ENCODE measurements at regions not wholly inside any gene's neighbourhood (a gene's known extent, or its start where the extent isn't known, plus 50 kb on each side); places are given as distances from the start of the nearest gene placed in this dataset.
"Not testable (repeated sequence)": the region's sequence is repeated elsewhere in the genome, so short reads cannot be mapped to it uniquely, and the experiment has no call there.

DNA sequence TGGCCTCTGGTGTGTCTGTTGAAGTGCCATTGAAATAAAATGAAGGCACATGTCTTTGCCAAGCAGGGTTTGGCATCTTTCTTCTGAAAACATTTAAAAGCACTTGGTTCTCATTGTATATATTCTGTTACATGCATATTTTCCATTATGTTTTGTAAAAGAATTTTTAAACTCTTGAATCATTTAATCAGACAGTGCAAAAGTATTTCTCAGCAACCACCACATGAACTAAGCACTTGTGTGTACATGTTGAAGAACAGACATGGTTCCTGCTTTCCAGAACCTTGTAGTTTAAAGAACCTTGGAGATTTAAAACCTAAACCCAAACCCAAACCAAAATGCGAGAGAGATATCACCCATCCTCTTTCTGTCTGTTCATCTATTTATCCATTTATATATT lies 220.3 kb upstream of the GIMD1 start:
- DNase-seq: no peak

DNA sequence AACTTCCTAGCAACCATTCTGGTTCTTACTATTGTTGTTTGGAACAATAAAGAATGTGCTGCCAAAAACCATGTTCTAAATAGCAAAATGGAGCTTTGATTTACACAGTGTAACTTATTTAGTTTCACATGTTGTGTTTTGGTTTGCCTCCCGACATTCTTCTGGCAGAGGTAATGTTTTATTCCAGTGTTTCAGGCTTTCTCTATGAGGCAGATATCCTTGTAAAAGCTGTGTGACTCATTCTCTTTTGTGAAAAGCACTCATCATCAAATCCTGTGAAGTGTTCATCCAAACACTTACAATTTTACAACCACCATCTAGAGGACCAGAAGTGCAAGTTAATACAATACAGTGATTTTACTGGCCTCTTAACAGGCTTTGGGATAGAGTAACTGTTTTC lies 219.0 kb upstream of the GIMD1 start:
- DNase-seq: no peak

DNA sequence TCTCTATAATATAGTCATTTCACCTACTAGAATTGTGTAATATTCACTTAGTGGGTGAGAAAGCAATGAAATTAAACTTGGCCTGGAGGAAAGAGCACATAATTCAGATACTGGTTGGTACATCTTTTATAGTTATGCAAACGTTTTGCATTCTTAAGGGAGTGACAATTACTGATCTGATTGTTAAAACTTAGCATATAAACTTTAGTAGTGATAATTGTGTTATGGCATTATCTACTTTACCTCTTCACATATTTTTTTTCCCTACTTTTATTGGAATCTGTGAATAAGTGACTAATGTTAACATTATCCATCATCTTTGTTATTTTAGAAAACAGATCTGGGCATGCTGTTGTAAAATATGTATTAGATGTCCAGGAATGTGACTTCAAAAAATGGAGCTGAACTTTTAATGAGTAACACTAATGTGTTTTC lies 217.4 kb upstream of the GIMD1 start:
- no peak for DNase-seq

DNA sequence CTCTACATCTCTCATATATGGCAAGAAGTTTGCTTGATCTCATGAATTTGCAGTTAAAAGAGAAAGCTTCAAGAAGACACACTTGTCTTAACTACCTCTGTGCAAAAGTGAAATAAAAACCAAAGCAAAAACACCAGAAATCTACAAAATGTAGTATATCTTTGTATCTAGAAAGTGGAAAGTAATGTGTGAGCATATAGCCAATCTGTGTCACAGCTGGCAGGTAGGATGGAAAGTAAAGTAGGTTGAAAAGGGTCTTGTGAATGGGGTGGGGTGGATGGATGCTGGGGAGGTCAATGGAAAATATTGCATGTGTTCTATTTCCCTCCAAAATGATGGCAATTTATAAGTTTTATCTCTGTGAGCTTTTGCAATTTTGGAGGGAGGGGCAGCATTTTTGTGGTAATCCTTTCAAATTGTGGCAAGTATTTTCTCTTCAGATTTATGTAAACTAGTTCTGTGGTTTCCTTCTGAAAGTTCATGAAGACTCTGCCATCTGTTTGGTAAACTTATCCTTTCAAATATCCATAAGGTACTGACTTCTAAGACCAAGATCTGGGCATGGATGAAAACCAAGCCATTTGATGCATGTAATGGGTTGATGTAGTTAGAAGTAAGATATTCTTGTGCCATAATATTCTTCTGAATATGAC lies 215.9 kb upstream of the GIMD1 start:
- DNase-seq: no peak

DNA sequence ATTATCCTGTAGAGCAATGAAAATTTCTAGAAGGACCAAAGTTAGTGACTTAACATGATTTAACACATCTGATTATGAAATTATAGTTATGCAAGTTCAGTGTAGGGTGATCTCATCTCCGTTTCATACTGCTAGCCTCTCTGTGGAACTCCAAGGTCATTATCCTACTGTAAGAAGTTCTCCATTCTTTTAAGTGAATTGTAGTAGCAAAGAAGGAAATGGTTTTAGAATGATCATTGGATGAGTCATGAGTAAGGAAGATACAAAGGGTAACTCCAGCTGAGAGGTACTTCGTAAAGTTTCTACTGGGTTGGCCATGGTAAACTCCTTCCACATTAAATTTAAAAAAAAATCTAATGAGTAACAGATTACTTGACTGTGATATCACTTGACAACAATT lies 215.0 kb upstream of the GIMD1 start:
- DNase-seq: no peak

DNA sequence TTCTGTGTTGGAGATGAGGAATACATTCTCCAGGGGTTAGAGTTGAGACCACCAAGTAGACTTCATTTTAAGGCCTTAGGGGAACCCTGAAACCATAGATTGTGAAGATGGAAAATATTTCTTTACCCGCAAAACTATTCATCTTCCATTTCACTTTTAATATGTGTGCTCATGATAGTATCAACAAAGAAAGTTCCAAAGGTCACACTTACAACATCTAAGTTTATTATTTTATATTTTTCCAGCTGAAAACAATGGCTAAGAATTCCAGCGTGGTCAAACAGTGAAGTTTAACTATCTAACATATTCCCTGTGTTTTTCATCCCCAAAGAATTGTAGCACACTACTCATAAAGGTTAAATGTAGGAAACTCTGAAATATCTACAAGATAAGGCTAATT lies 214.5 kb upstream of the GIMD1 start:
- DNase-seq: no peak

DNA sequence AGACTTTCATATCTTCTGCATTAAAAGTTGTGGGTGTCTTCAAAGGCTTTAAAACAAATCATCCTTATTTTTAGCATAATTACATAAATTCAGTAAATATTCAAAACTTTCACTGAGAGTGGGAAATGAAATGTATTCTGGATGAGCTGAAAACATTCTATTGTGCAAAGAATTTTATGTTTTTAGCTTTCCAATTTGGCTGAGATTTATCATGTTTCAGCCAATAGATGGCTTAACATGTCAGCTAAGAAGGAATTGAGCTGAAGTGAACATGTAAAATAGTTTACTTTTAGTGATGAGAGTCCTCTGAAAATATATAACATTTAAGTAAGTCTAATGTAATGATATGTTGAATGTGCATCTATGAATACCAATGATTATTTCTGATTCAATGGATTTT lies 213.5 kb upstream of the GIMD1 start:
- no peak for DNase-seq

DNA sequence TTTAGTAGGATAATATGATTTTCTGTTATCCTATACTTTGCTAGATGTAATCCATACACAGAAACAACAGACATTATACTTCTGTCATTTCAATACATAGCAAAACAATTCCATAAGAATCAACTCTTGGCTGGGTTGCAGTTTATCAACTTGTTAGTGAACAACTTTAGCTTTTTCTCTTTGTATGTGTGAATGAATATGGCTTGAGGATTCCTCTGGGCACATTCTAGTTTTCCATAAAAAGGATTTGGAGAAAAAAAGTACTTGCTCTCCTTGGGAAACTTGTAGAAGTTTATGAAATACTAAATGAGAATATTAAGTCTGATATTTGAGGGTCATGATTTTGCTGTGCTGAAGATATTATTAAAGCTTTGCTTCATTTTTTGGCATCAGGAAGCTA lies 210.7 kb upstream of the GIMD1 start:
- no peak for DNase-seq

DNA sequence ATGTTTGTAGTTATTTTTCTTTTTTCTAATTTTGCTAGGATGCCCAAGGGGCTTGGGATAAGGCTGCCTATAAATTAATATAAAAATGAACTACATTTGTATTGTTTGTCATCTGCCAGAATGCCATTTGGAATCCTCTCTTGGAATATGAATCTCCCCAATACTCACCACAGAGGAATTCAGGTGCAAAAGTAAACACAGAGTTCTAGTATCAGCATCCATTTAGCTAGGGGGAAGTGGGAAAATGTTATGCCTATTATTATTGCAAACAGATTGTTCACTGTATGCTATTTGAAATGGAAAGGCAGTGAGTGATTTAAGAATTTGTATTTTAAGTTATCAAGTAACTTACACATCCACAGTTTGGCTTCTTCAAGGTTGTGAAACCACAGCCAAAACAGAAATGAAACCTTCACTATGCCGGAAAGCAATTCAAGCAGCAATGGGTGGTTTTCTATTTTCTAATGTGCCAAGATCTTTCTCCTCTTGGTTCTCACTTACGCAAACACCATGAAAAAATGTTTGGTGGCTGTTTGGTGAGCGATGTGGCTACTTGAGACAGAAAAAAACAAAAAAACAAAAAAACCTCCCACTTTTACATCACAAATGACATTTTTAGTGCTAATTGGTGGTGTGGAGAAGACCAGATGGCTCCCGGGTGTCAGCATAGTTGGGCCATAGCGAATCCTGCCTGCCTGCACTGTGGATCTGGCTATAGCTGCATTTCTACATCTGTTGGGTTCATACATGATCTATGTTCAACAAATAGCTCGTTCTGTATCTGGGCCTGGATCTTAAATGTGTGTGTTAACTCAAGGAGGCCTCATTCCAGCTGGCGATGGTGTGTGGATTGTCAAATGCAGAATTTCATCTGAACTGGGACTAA lies 200.8 kb upstream of the GIMD1 start:
- DNase-seq: no peak

DNA sequence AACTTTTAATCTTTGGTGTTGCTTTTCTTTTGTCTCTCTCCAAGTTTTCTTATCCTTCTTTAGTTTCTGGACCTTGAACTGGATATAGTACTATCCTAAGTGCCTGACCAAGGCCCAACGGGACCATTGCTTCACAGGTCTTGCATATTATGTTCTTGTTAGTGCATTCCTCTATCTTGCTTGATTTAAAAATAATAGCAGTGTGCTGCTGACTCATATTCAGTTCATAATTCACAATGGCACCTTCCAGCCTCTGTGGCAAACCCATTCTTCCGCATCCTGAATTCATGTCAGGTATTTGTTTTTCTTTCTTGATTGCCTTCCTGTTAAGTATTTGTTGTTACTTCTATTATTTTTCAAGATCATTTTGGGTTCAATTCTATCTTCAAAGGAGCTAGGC lies 197.1 kb upstream of the GIMD1 start:
- no peak for DNase-seq

DNA sequence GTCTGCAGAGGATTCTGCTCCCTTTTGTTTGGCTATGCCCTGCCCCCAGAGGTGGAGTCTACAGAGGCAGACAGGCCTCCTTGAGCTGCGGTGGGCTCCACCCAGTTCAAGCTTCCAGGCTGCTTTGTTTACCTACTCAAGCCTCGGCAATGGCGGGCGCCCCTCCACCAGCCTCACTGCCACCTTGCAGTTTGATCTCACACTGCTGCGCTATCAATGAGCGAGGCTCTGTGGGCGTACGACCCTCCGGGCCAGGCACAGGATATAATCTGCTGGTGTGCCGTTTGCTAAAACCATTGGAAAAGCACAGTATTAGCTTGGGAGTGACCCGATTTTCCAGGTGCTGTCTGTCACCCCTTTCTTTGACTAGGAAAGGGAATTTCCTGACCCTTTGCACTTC lies 195.1 kb upstream of the GIMD1 start:
- DNase-seq: not testable (repeated sequence)

DNA sequence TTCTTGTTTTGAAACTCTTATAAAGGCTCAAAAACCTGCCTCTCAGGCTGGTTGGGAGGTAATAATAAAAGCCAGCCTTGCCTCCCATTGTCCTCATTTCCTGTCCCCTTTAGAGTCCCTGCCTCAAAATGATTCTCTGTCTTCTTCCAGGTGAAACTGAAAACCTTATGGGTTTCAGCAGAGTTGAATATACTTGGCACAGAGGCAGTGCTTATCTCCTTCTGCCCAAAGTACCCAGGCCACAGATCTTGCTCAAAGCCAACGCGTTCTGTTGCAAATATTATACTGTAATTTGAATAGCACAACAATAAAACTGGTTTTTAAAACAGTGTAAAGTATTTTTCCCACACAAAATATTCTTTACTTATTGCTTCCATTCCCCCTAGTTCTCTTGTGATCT lies 183.1 kb upstream of the GIMD1 start:
- no peak for DNase-seq

DNA sequence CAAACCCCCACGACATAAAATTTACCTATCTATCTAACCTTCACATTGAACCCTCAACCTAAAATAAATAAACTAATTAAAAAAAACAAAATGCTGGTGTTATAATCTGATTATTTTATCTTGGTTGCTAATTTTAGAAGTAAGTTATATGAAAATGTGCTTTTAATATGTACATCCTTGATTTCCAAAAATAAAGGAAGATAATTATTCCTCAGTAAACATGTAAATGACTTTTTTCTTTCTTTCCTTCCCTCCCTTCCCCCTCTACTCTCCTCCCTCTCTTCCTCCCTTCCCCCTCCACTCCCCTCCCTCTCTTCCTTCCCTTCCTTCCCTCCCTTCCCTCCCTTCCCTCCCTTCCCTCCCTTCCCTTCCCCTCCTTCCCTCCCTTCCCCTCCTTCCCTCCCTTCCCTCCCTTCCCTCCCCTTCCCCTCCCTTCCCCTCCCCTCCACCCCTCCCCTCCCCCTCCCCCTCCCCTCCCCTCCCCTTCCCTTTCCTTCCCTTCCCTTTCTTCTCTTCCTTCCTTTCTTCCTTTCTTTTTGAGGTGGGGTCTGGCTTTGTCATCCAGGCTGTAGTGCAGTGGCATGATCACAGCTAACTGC lies 180.0 kb upstream of the GIMD1 start:
- no peak for DNase-seq

DNA sequence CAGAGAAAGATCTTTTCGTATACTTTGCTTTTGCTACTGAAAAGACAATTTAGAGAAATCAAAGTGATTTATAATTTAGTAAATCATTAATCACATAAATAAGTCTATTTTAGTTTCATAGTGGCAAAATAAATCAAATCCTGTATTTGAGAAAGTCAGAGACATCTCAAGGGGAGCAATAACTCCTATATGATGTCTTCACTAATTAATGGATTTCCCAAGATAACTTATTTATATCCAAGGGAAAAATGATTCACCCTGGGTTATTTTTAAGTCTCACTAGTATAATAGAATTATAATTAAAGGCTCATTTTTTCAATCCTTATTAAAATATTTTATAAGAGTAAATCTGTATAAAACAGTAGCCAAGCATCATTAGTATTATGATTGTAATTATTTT lies 177.8 kb upstream of the GIMD1 start:
- DNase-seq: no peak

DNA sequence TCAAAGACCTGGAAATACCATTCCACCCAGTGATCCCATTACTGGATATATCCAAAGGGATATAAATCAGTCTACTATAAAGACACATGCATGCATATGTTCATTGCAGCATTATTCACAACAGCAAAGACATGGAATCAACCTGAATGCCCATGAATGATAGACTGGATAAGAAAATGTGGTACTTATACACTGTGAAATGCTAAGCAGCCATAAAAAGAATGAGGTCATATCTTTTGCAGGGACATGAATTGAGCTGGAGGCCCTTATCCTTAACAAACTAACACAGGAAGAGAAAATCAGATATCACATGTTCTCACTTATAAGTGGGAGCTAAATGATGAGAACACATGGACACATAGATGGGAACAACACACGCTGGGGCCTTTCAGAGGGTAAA lies 174.0 kb upstream of the GIMD1 start:
- DNase-seq: not testable (repeated sequence)

DNA sequence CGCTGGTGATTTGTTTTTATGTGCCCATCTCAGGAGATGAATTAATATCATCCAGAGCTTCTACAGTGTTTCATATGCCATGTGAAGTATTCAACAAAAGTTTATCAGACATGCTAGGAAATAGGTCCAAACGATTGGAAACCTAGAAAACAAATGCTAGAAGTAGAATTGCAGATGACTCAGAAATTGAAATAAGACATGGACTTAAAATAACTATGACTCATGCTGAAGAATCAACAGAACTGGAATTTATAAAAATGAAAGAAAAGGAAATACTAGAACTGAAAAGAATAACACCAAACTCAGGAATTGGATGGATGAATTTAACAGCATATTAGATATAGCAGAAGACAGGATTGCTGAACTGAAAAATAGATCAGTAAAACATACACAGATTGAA lies 172.7 kb upstream of the GIMD1 start:
- DNase-seq: no peak

DNA sequence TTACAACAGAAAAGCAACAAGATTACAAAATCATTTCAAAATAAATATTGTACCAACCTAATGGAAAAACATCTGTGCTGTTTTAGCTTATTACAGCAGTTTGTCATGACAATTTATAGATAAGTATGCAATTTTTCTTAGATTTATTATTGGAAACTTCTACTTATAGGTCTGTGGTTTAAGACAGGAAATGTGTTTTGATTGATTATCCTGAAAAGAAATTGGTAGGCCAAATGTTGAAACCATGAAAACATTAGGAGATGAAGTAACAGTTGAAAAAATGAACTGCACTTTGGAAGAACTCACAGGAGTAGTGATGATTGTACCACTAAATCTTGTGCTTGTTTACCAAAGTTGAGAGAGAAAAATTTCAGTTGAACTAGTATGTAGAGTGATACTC lies 162.2 kb upstream of the GIMD1 start:
- DNase-seq: no peak

DNA sequence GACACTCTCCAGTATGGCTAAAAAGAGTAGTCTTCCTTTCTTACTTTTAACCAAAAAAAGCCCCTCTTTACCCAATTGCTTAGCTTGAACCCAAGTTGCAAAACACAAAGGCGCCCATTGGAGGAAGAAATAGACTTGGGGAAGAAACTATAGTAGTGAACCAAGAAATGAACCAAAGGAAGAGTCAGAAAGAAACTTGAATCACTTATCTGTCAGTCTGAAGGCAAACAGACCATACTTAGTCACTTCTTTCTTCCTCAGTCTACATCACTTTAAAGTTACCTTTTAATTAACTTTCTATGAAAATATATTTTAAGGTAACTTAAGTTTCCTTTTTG lies 161.4 kb upstream of the GIMD1 start:
- DNase-seq: no peak

DNA sequence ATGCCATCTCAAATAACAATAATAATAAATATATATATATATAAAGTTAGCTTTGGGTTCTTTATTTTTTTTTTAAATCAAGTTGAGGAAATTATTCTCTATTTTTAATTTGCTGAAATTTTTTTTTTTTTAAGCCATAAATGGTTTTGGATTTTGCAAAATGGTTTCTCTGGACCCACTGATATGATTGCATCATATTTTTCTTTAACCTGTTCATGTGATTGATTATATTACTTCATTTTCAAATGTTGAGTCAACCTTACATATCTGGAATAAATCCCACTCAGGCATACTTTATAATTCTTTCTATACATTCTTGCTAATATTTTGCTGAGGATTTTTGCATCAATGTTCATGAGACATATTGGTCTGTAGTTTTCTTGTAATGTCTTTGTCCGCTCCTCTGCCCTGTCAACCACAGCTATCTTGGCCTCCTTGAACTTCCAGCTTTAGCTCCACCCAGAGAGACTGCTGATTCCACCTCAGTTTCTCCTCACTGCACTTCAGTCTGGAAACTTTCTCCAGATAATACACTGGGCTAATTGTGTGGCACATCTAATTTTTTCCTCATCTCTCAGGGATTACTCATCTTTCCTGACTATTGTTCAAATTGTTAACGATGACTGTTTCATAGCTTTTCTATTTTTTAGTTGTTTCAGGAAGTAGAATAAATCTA lies 160.9 kb upstream of the GIMD1 start:
- no peak for DNase-seq

DNA sequence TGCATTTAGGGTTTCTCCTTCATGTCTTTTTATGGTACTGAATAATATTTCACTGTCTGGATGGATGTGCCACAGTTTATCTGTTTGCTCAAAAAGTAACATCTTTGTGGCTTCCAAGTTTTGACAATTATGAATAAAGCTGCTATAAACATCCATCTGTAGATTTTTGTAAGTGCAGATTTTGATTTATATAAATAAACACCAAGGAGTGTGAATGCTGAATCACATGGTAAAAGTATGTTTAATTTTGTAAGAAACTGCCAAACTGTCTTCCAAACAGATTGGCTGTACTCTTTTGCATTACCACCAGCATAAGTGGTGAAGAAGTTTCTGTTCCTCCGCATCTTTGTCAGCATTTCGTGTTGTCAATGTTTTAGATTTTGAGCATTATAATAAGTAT lies 158.7 kb upstream of the GIMD1 start:
- DNase-seq: no peak

DNA sequence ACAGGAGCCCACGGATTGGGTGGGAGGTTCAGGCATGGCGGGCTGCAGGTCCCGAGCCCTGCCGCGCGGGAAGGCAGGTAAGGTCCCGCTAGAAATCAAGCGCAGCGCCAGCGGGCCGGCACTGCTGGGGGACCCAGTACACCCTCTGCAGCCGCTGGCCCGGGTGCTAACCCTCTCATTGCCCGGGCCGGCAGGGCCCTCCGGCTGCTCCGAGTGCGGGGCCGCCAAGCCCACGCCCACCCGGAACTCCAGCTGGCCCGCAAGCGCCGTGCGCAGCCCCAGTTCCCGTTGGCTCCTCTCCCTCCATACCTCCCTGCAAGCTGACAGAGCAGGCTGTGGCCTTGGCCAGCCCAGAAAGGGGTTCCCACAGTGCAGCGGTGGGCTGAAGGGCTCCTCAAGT lies 156.8 kb upstream of the GIMD1 start:
- DNase-seq: not testable (repeated sequence)

DNA sequence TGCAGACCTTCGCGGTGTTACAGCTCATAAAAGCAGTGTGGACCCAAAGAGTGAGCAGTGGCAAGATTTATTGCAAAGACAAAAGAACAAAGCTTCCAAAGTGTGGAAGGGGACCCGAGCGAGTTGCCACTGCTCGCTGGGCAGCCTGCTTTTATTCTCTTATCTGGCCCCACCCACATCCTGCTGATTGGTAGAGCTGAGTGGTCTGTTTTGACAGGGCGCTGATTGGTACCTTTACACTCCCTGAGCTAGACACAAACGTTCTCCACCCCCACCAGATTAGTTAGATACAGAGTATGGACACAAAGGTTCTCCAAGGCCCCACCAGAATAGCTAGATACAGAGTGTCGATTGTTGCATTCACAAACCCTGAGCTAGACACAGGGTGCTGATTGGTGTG lies 156.2 kb upstream of the GIMD1 start:
- not testable (repeated sequence) for DNase-seq

DNA sequence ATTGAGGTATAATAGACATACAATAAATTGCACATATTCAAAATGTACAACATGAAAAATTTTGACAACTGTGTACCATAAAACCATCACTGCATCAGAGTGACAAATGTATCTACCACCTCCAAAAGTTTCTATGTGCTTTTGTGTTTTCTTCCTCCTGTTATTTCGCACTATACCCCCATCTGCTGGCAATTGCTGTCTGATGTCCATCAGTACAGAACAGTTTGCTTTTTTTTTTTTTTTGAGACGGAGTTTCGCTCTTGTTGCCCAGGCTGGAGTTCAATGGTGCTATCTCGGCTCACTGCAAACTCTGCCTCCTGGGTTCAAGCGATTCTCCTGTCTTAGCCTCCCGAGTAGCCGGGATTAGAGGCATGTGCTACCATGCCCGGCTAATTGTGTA lies 154.3 kb upstream of the GIMD1 start:
- DNase-seq: no peak

DNA sequence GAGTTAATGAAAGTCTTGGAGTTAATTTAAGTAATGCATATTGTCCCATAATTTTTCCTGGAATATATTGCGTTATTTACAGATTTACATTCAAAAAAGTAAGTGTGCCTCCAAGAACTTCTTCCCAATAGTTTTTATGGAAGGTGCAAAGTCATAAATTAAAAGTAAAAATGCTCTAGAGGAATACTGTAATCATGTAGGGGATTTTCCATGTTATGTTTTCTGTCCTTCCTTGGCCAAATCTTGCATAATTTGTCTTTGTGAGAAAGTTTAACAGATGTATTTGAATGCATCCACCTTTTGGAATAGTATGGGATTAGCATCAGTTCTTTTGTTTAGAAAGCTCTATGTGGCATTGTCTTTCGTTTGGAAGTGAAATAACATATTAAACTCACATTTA lies 144.1 kb upstream of the GIMD1 start:
- DNase-seq: no peak
